Stimulated activated CD4-positive, alpha-beta T cell treated with anti-CD3 and anti-CD28 coated beads, TNF-alpha, amount 100 ng/mL, for 1 hour (primary cell): ENCODE measurements at regions not wholly inside any gene's neighbourhood (a gene's known extent, or its start where the extent isn't known, plus 50 kb on each side); places are given as distances from the start of the nearest gene placed in this dataset.

Experiments used
- DNase-seq, 3 donors: peaks; one replicate each; pipeline ENCODE4 v3.0.0-alpha.2; 2020; ENCODE audit warnings: low read depth in 3 of 3, low spot score in 1 of 3

- no peak for DNase-seq
Observed at GRCh38 chr11:37688456-37688855, 1090.4 kb upstream of the RAG2 start.

- no peak for DNase-seq
Observed at GRCh38 chr11:37687130-37687529, 1089.1 kb upstream of the RAG2 start.

GRCh38 chr11:37671321-37671720 is 1073.3 kb upstream of the RAG2 start:
- DNase-seq, result no peak

GRCh38 chr11:37666960-37667359 is 1068.9 kb upstream of the RAG2 start:
- DNase-seq, result no peak

GRCh38 chr11:37657645-37658044 is 1059.6 kb upstream of the RAG2 start:
- DNase-seq, result no peak

GRCh38 chr11:37647767-37648166 is 1049.7 kb upstream of the RAG2 start:
- DNase-seq, result no peak

- DNase-seq, result no peak
Observed at GRCh38 chr11:37643968-37644367, 1045.9 kb upstream of the RAG2 start.

- DNase-seq, result no peak
Observed at GRCh38 chr11:37642296-37642695, 1044.3 kb upstream of the RAG2 start.

- DNase-seq, result no peak
Observed at GRCh38 chr11:37632748-37633147, 1034.7 kb upstream of the RAG2 start.

- no peak for DNase-seq
Observed at GRCh38 chr11:37630866-37631265, 1032.8 kb upstream of the RAG2 start.

- DNase-seq, result no peak
Observed at GRCh38 chr11:37623778-37624177, 1025.7 kb upstream of the RAG2 start.

GRCh38 chr11:37621662-37622061 is 1023.6 kb upstream of the RAG2 start:
- no peak for DNase-seq

GRCh38 chr11:37616291-37616690 is 1018.3 kb upstream of the RAG2 start:
- no peak for DNase-seq

- no peak for DNase-seq
Observed at GRCh38 chr11:37613031-37613430, 1015.0 kb upstream of the RAG2 start.

GRCh38 chr11:37612146-37612545 is 1014.1 kb upstream of the RAG2 start:
- DNase-seq, result no peak

GRCh38 chr11:37605229-37605628 is 1007.2 kb upstream of the RAG2 start:
- DNase-seq, result no peak

- no peak for DNase-seq
Observed at GRCh38 chr11:37598381-37598780, 1000.3 kb upstream of the RAG2 start.

- DNase-seq, result no peak
Observed at GRCh38 chr11:37597776-37598175, 999.7 kb upstream of the RAG2 start.

GRCh38 chr11:37595845-37596244 is 997.8 kb upstream of the RAG2 start:
- no peak for DNase-seq

- DNase-seq, result no peak
Observed at GRCh38 chr11:37574361-37574760, 976.3 kb upstream of the RAG2 start.

- no peak for DNase-seq
Observed at GRCh38 chr11:37572491-37573171, 974.6 kb upstream of the RAG2 start.

- no peak for DNase-seq
Observed at GRCh38 chr11:37571246-37571645, 973.2 kb upstream of the RAG2 start.

GRCh38 chr11:37560991-37561390 is 963.0 kb upstream of the RAG2 start:
- DNase-seq, result no peak

GRCh38 chr11:37560346-37560745 is 962.3 kb upstream of the RAG2 start:
- no peak for DNase-seq
